Natural killer cell (primary cell): ENCODE measurements at regions not wholly inside any gene's neighbourhood (a gene's known extent, or its start where the extent isn't known, plus 50 kb on each side); places are given as distances from the start of the nearest gene placed in this dataset.
A peak's percentile ranks its signal among the peaks of the same experiment; 100 is the strongest.

Source experiments
- ATAC-seq, 3 donors: fragments of 150-1000 bp in 2 of 3; fragments of 200-7000 bp in 1 of 3; cut with Tn5 transposase; 1 replicate in 1 of 3; 2 replicates in 2 of 3; pipeline ENCODE4 v1.10.0; 2021; ENCODE audit warnings: mild to moderate bottlenecking in 2 of 3, moderate library complexity in 2 of 3
- DNase-seq, 2 donors: peaks; one replicate each; pipeline versions ENCODE4 v3.0.0 to v3.0.0-alpha.2; 2013 to 2021; ENCODE audit warnings: mixed read lengths in 1 of 2
- H3K27ac ChIP-seq: one replicate; pipeline ENCODE4 v1.5.1; 2013; ENCODE audit warnings: mild to moderate bottlenecking, low read length
- H3K27me3 ChIP-seq: one replicate; pipeline ENCODE4 v1.6.1; 2013; ENCODE audit warnings: low read length; ENCODE audit not compliant: control insufficient read depth, insufficient read depth
- H3K36me3 ChIP-seq: one replicate; pipeline ENCODE4 v1.6.1; 2013; ENCODE audit warnings: low read length; ENCODE audit not compliant: control insufficient read depth, insufficient read depth
- H3K4me1 ChIP-seq: one replicate; pipeline ENCODE4 v1.6.1; 2013; ENCODE audit warnings: low read length; ENCODE audit not compliant: control insufficient read depth, insufficient read depth
- H3K4me3 ChIP-seq: one replicate; pipeline ENCODE4 v1.5.1; 2013; ENCODE audit warnings: low read length
- H3K9me3 ChIP-seq: one replicate; pipeline ENCODE4 v1.6.1; 2013; ENCODE audit warnings: low read length; ENCODE audit not compliant: control insufficient read depth, insufficient read depth
- H3K27ac Mint-ChIP-seq, 2 donors: one replicate each; pipeline ENCODE4 v1.8.0; 2022; ENCODE audit warnings: mild to moderate bottlenecking in 2 of 2, mixed read lengths in 2 of 2, moderate library complexity in 1 of 2
- H3K27me3 Mint-ChIP-seq, 2 donors: one replicate each; pipeline ENCODE4 v1.8.0; 2022; ENCODE audit warnings: low read depth in 2 of 2, mixed read lengths in 2 of 2
- H3K36me3 Mint-ChIP-seq: one replicate; pipeline ENCODE4 v1.8.0; 2022; ENCODE audit warnings: mixed read lengths
- H3K4me1 Mint-ChIP-seq, 2 donors: one replicate each; pipeline ENCODE4 v1.8.0; 2022; ENCODE audit warnings: mixed read lengths in 2 of 2
- H3K4me3 Mint-ChIP-seq: one replicate; pipeline ENCODE4 v1.8.0; 2022; ENCODE audit warnings: mild to moderate bottlenecking, moderate library complexity, mixed read lengths
- H3K9me3 Mint-ChIP-seq, 2 donors: one replicate each; pipeline ENCODE4 v1.8.0; 2022; ENCODE audit warnings: mixed read lengths in 2 of 2
- WGBS: methylation state at CpG from one replicate; pipeline ENCODE4 v1.1.7; 2013; ENCODE audit warnings: missing lambda C conversion rate; ENCODE audit not compliant: insufficient coverage; 5-methylcytosine and 5-hydroxymethylcytosine counted together
- intact Hi-C: fragments of 100-400 bp; cut with micrococcal nuclease; formaldehyde crosslinking; loops from one replicate; pipeline ENCODE4 v1.14.2; 2022
- TF ChIP-seq, protein P1 (sequence below): fragments of 200-600 bp; IDR thresholded peaks from one replicate; pipeline ENCODE4 v1.8.0; 2022; ENCODE audit warnings: antibody characterized with exemption

DNA sequence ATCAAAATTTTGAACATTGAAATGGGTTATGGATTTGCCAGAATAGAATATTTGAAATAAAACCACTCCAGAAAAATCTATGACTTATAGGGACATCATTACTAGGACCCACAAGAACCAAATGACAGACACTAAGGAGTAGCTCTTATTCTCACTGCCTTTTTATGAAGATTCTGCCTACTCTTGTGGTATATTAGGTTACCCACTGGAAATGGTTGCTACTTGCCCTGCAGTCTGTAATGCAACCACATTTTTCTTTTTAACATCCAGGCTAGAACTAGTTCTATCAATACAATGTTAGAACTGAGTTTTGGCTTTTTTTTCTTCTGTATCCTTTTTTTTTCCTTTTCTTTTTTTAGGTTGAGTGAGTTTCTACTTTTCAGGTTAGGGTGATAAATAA, 158.9 kb downstream of the PPP1R2C start:
- peak in 1 of 3 donors; percentile 54 for ATAC-seq
- H3K9me3 Mint-ChIP-seq: no peaks in the 10 kb centered on the region
- H3K4me1 Mint-ChIP-seq: peaks cover 8 to 12% of the 10 kb centered on the region in 2 donors
- TF ChIP-seq, protein P1, sequence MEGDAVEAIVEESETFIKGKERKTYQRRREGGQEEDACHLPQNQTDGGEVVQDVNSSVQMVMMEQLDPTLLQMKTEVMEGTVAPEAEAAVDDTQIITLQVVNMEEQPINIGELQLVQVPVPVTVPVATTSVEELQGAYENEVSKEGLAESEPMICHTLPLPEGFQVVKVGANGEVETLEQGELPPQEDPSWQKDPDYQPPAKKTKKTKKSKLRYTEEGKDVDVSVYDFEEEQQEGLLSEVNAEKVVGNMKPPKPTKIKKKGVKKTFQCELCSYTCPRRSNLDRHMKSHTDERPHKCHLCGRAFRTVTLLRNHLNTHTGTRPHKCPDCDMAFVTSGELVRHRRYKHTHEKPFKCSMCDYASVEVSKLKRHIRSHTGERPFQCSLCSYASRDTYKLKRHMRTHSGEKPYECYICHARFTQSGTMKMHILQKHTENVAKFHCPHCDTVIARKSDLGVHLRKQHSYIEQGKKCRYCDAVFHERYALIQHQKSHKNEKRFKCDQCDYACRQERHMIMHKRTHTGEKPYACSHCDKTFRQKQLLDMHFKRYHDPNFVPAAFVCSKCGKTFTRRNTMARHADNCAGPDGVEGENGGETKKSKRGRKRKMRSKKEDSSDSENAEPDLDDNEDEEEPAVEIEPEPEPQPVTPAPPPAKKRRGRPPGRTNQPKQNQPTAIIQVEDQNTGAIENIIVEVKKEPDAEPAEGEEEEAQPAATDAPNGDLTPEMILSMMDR: no peak
- Histone ChIP-seq H3K27ac (no peak overlapping the region), H3K36me3 (no peaks in the 10 kb centered on the region), H3K27me3 (no peaks in the 10 kb centered on the region), H3K4me1 (no peaks in the 10 kb centered on the region), H3K9me3 (no peaks in the 10 kb centered on the region), H3K4me3 (no peak overlapping the region)
- no peak for DNase-seq
- H3K27me3 Mint-ChIP-seq: peaks cover 0 to 44% of the 10 kb centered on the region in 2 donors
- no peak overlapping the region for H3K4me3 Mint-ChIP-seq
- intact Hi-C loops: no loop called here
- no peaks in the 10 kb centered on the region for H3K36me3 Mint-ChIP-seq
- H3K27ac Mint-ChIP-seq: no peak overlapping the region

DNA sequence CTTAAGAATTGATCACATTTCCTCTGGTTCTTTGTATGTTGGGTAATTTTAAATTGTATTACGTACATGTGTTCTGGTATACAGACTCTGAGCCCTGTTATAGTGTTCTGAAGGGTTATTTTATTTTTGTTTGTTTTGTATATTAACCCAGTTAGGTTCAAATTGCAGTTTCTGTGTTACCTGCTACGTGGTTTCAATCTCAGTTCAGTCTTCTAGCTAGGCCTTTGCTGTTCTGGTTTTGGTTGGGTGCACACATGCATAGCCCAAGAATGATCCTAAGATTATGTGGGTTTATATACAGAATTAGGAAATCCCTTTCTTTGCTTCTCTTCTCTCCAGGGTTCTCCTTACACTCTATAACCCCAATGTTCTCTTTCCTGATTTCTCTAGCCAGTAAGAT, 161.0 kb downstream of the PPP1R2C start:
- Histone ChIP-seq H3K36me3 (no peaks in the 10 kb centered on the region), H3K4me3 (no peak overlapping the region), H3K4me1 (no peaks in the 10 kb centered on the region), H3K27ac (no peak overlapping the region), H3K9me3 (no peaks in the 10 kb centered on the region), H3K27me3 (no peaks in the 10 kb centered on the region)
- Mint-ChIP-seq H3K4me3 (no peak overlapping the region), H3K27me3 (peaks cover 0 to 33% of the 10 kb centered on the region in 2 donors), H3K36me3 (no peaks in the 10 kb centered on the region), H3K4me1 (peaks cover 8 to 12% of the 10 kb centered on the region in 2 donors), H3K9me3 (no peaks in the 10 kb centered on the region), H3K27ac (no peak overlapping the region)
- 85% methylated on average over 2 of the region's 2 CpGs for WGBS
- ATAC-seq (no peak), DNase-seq (no peak)
- TF ChIP-seq, protein P1: no peak
- intact Hi-C loops: no loop called here

DNA sequence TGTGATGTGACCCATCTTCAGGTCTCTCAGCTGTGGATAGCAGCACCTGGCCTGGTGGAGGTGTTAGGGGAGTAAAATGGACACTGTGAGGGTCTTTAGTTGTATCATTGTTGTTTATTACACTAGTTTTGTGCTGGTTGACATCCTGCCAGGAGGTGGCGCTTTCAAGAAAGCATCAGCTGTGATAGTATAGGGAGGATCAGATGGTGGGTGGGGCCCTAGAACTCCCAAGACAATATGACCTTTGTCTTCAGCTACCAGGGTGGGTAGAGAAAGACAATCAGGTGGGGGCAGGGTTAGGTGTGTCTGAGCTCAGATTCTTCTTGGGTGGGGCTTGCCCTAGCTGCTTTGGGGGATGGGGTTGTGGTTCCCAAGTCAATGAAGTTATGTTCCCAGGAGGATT, 162.8 kb downstream of the PPP1R2C start:
- H3K36me3 Mint-ChIP-seq: no peaks in the 10 kb centered on the region
- Histone ChIP-seq H3K36me3 (no peaks in the 10 kb centered on the region), H3K9me3 (no peaks in the 10 kb centered on the region), H3K27ac (no peak overlapping the region), H3K4me3 (no peak overlapping the region), H3K4me1 (no peaks in the 10 kb centered on the region), H3K27me3 (no peaks in the 10 kb centered on the region)
- 100% methylated on average over 1 of the region's 1 CpG for WGBS
- peaks cover 8 to 12% of the 10 kb centered on the region in 2 donors for H3K4me1 Mint-ChIP-seq
- no peak overlapping the region for H3K27ac Mint-ChIP-seq
- DNase-seq (peak in 1 of 2 donors; percentile 11), ATAC-seq (no peak)
- peaks cover 0 to 20% of the 10 kb centered on the region in 2 donors for H3K27me3 Mint-ChIP-seq
- TF ChIP-seq, protein P1: no peak
- intact Hi-C loops: no loop called here
- H3K4me3 Mint-ChIP-seq: no peak overlapping the region
- H3K9me3 Mint-ChIP-seq: no peaks in the 10 kb centered on the region

DNA sequence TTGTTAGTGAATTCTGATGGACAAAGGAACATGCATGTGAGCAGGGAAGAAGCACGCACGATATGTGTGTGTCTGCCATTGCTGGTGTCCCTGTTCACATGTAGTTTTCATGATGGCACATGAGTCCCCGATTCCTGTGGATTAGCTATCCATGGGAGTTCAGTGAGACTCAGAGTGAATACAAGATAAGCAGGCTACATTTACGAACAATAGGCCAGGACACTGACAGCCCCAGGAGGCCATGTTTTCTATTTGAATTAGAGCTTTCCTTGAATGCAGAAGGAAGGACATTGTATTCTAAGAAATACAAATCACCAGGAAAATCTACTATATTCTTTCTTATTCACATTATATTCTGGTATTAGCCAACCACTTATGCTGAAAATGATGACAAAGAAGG, 171.4 kb downstream of the PPP1R2C start:
- no peaks in the 10 kb centered on the region for H3K36me3 Mint-ChIP-seq
- no peak overlapping the region for H3K27ac Mint-ChIP-seq
- no peaks in the 10 kb centered on the region for H3K4me1 Mint-ChIP-seq
- H3K36me3 ChIP-seq: no peaks in the 10 kb centered on the region
- TF ChIP-seq, protein P1: no peak
- no peaks in the 10 kb centered on the region for H3K27me3 ChIP-seq
- intact Hi-C loops: no loop called here
- WGBS: 95% methylated on average over 3 of the region's 4 CpGs
- no peaks in the 10 kb centered on the region for H3K9me3 ChIP-seq
- ATAC-seq (no peak), DNase-seq (no peak)
- no peak overlapping the region for H3K27ac ChIP-seq
- H3K9me3 Mint-ChIP-seq: no peaks in the 10 kb centered on the region
- no peaks in the 10 kb centered on the region for H3K4me1 ChIP-seq
- no peaks in the 10 kb centered on the region for H3K27me3 Mint-ChIP-seq
- no peak overlapping the region for H3K4me3 Mint-ChIP-seq
- no peak overlapping the region for H3K4me3 ChIP-seq
